ENCODE measurements at regions not wholly inside any gene's neighbourhood (a gene's known extent, or its start where the extent isn't known, plus 50 kb on each side); places are given as distances from the start of the nearest gene placed in this dataset.

- intact Hi-C loops (cut with DNase I): no loop called here
- no peaks in the 10 kb centered on the region for H3K4me1 ChIP-seq (ENCODE audit: insufficient read depth)
- H3K27me3 ChIP-seq: no peaks in the 10 kb centered on the region
- no peak for DNase-seq
- WGBS, 3 donors: 77 to 83% (median 82%) methylated on average over 3 of the region's 3 CpGs
- H3K27ac ChIP-seq: no peak overlapping the region
- peaks cover 0 to 4% of the 10 kb centered on the region in 2 donors for H3K9me3 ChIP-seq
- TF ChIP-seq POLR2A (IDR thresholded peaks at IDR 0.05) (no peak), EP300 (IDR thresholded peaks at IDR 0.05) (no peak), CTCF (IDR thresholded peaks at IDR 0.05) (no peak)
- no peak overlapping the region for H3K4me3 ChIP-seq
- no peaks in the 10 kb centered on the region for H3K36me3 ChIP-seq
These were observed 93.2 kb downstream of the AKR1D1 start for GRCh38 chr7:138169441-138169851.

- H3K27me3 ChIP-seq: no peaks in the 10 kb centered on the region
These were observed 94.0 kb downstream of the AKR1D1 start for GRCh38 chr7:138170298-138170697.

GRCh38 chr7:138170959-138171703 lies 94.9 kb downstream of the AKR1D1 start:
- intact Hi-C loops (cut with DNase I): no loop called here
- no peaks in the 10 kb centered on the region for H3K36me3 ChIP-seq
- no peaks in the 10 kb centered on the region for H3K9me3 ChIP-seq
- H3K27ac ChIP-seq: no peak overlapping the region
- DNase-seq: no peak
- no peaks in the 10 kb centered on the region for H3K27me3 ChIP-seq
- 72 to 83% (median 73%) methylated on average over 7 of the region's 7 CpGs for whole genome bisulfite sequencing, 3 donors
- no peak for TF ChIP-seq EP300 (IDR thresholded peaks at IDR 0.05)
- no peaks in the 10 kb centered on the region for H3K4me1 ChIP-seq (ENCODE audit: insufficient read depth)
- no peak overlapping the region for H3K4me3 ChIP-seq

More at GRCh38 chr7:138170298-138170697, 94.0 kb downstream of the AKR1D1 start:
- Histone ChIP-seq H3K36me3 (no peaks in the 10 kb centered on the region), H3K4me1 (ENCODE audit: insufficient read depth) (no peaks in the 10 kb centered on the region), H3K9me3 (no peaks in the 10 kb centered on the region), H3K4me3 (no peak overlapping the region), H3K27ac (no peak overlapping the region)
- WGBS, 3 donors: 63 to 71% (median 67%) methylated on average over 2 of the region's 2 CpGs
- intact Hi-C loops (cut with DNase I): no loop called here
- no peak for DNase-seq
- TF ChIP-seq CTCF (IDR thresholded peaks at IDR 0.05): no peak
- no peak for TF ChIP-seq POLR2A (IDR thresholded peaks at IDR 0.05)
- no peak for TF ChIP-seq EP300 (IDR thresholded peaks at IDR 0.05)

GRCh38 chr7:138173548-138173947 lies 97.3 kb downstream of the AKR1D1 start:
- no peak for TF ChIP-seq EP300 (IDR thresholded peaks at IDR 0.05)
- TF ChIP-seq CTCF (IDR thresholded peaks at IDR 0.05): no peak
- no peak for TF ChIP-seq POLR2A (IDR thresholded peaks at IDR 0.05)
- no peaks in the 10 kb centered on the region for H3K4me1 ChIP-seq (ENCODE audit: insufficient read depth)
- DNase-seq: no peak
- no peaks in the 10 kb centered on the region for H3K27me3 ChIP-seq
- H3K36me3 ChIP-seq: no peaks in the 10 kb centered on the region
- 92 to 94% (median 92%) methylated on average over 3 of the region's 3 CpGs for WGBS, 3 donors
- H3K4me3 ChIP-seq: no peak overlapping the region
- no peaks in the 10 kb centered on the region for H3K9me3 ChIP-seq
- no peak overlapping the region for H3K27ac ChIP-seq
- intact Hi-C loops (cut with DNase I): no loop called here

- Histone ChIP-seq H3K27me3 (no peaks in the 10 kb centered on the region), H3K36me3 (no peaks in the 10 kb centered on the region), H3K4me1 (ENCODE audit: insufficient read depth) (no peaks in the 10 kb centered on the region), H3K9me3 (no peaks in the 10 kb centered on the region), H3K4me3 (no peak overlapping the region), H3K27ac (no peak overlapping the region)
- DNase-seq: no peak
- intact Hi-C loops (cut with DNase I): no loop called here
- TF ChIP-seq POLR2A (IDR thresholded peaks at IDR 0.05): no peak
- no peak for TF ChIP-seq CTCF (IDR thresholded peaks at IDR 0.05)
- TF ChIP-seq EP300 (IDR thresholded peaks at IDR 0.05): no peak
- 91 to 93% (median 93%) methylated on average over 5 of the region's 5 CpGs for WGBS, 3 donors
These were observed 99.8 kb downstream of the AKR1D1 start for GRCh38 chr7:138176060-138176459.
